NT2/D1 (cell line): ENCODE measurements at regions not wholly inside any gene's neighbourhood (a gene's known extent, or its start where the extent isn't known, plus 50 kb on each side); places are given as distances from the start of the nearest gene placed in this dataset.

ENCODE experiments used
- SUZ12 ChIP-seq: IDR thresholded peaks from 2 replicates; pipeline ENCODE4 v1.6.1; 2011; ENCODE audit not compliant: insufficient read length, insufficient read depth; ENCODE audit errors: extremely low read depth
- YY1 ChIP-seq: IDR thresholded peaks from 2 replicates; pipeline ENCODE4 v1.6.1; 2011; ENCODE audit not compliant: insufficient read length, insufficient read depth

DNA sequence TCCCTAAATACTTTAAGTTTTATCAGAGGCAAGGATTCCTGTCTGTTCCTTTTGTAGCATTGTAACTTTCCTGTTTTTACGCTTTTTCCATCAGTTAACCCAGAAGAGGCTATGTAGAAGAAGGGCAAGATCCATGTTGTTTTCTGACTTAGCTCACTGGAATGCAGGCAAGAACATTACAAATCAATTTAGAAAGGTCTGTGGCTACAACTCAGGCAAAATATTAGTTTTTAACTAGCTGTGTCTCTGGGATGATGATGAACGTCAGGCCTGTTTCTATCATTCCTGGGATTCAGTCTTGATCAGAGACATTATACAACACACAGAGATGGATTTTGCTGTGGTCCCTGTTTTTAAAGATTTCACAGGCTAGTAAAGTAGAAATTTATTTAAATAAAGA, 813.0 kb upstream of the POU3F4 start:
- TF ChIP-seq YY1 (no peak), SUZ12 (no peak)
